ENCODE measurements at regions not wholly inside any gene's neighbourhood (a gene's known extent, or its start where the extent isn't known, plus 50 kb on each side); places are given as distances from the start of the nearest gene placed in this dataset.
"Not testable (repeated sequence)": the region's sequence is repeated elsewhere in the genome, so short reads cannot be mapped to it uniquely, and the experiment has no call there.

GRCh38 chr20:51923633-51924032 lies 121.3 kb upstream of the SALL4 start:
- no peak for DNase-seq (ENCODE audit: low read depth in 3 of 3)

DNA sequence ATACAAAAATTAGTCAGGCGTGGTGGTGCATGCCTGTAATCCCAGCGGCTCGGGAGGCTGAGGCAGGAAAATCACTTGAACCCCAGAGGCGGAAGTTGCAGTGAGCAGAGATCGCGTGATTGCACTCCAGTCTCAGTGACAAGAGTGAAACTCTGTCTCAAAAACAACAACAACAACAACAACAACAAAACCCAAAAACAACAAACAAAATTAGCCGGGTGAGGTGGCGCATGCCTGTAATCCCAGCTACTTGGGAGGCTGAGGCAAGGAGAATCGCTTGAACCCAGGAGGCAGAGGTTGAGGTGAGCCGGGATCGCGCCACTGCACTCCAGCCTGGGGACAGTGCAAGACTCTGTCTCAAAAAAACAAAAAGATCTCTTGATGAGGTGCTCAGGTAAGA lies 120.5 kb upstream of the SALL4 start:
- not testable (repeated sequence) for DNase-seq (ENCODE audit: low read depth in 3 of 3)

DNA sequence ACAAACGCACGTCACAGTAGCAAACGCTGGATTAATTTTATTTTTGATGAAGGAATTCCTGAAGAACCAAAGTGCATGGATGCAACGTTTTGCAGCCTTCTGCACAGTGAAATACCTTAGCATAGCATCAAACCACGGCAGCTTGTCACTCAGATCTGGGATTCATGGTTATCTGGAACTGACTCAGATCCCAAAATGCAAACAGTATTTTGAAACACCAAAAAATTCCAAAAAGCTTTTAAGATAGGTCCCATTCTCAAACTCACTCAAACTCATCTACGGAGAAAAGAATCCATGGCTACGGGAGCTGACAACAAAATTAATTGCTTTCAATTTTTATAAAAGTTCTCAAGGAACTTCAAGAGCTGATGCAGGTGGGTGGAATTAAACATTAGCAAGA lies 116.2 kb upstream of the SALL4 start:
- no peak for DNase-seq (ENCODE audit: low read depth in 3 of 3)

GRCh38 chr20:51917886-51918535 lies 115.7 kb upstream of the SALL4 start:
- no peak for DNase-seq (ENCODE audit: low read depth in 3 of 3)

DNA sequence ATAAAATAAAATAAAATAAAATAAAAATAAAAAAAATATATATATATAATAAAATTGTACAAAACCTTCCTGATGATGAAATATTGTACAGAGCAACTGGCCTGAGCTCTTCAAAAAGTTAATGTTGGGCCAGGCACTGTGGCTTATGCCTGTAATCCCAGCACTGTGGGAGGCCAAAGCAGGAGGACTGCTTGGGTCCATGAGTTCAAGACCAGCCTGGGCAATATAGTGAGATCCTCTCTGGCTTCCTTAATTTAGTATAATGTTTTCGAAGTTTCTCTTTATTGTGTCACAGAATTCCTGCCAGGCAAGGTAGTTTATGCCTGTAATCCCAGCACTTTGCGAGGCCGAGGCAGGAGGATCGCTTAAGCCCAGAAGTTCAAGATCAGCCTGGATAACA lies 113.9 kb upstream of the SALL4 start:
- DNase-seq (ENCODE audit: low read depth in 3 of 3) = no peak

- no peak for DNase-seq (ENCODE audit: low read depth in 3 of 3)
These were observed 112.4 kb upstream of the SALL4 start for GRCh38 chr20:51914758-51915157.

DNA sequence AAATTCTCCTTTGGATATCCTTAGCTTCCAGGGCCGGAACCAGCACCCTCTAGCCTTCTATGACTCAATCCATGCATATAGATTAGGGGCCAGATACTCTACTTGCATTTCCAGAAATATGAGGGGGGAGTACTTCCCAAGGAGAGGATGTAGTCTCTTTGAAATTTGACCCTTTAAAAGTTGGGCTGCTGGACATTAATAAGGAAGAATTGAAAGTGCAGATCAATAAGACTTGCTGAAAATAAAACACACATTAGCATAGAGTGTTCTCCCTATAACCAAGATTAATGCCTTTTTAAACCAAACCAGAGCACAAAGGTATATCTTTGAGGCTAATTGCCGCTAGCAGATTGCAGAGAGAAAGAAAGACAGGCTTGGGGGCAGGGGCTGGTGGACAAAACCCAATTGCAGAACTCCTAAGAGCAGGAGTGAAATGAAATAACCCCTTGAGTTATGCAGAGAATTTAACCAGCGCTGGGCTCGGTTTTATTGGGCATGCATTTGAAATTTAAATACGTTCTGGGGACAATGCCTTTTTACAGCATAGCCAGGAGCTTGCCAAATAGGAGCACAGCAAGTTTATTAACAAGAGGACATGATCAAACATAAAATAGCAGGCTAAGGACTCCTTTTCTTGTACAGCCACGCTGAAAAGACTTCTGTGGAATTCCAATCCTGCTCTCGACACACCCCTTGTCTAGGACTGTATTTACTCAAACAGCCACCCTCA lies 108.2 kb upstream of the SALL4 start:
- no peak for DNase-seq (ENCODE audit: low read depth in 3 of 3)

DNA sequence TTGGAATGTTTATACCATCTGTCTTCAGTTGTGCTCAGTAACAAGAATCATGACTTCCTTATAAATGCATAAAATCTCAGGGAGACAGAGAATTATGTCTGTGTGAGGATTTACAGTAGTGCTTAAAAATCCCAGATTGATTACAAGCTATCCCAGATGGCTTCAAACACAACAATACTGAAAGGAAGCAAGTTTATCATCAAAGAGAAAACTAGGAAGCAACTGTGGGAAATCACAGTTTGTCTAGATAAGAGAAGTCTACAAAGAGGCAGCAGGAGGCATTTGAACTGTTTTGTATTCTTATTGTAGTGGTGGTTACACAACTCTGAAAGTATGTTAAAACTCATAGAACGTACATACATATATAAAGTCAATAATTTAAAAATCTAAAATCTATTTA lies 104.4 kb upstream of the SALL4 start:
- no peak for DNase-seq (ENCODE audit: low read depth in 3 of 3)

DNA sequence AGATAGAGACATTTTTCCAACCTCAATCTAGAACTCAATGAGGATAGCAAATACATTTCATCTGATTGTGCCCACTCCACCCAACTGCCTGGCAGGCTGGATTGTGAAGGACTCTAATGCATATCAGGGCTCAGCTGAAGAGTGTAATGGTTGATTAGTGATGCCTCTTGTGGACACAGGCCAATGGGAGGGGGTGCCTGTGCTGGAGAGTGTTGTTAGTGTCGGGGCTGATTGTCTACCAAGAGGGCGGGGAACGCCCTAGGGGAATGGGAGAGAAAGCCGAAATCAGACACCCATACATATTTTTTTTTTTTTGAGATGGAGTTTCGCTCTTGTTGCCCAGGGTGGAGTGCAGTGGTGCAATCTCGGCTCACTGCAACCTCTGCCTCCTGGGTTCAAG lies 103.7 kb upstream of the SALL4 start:
- DNase-seq (ENCODE audit: low read depth in 3 of 3) = no peak

- DNase-seq (ENCODE audit: low read depth in 3 of 3) = no peak
These were observed 100.6 kb upstream of the SALL4 start for GRCh38 chr20:51902933-51903332.

- no peak for DNase-seq (ENCODE audit: low read depth in 3 of 3)
These were observed 98.1 kb upstream of the SALL4 start for GRCh38 chr20:51900443-51900842.

DNA sequence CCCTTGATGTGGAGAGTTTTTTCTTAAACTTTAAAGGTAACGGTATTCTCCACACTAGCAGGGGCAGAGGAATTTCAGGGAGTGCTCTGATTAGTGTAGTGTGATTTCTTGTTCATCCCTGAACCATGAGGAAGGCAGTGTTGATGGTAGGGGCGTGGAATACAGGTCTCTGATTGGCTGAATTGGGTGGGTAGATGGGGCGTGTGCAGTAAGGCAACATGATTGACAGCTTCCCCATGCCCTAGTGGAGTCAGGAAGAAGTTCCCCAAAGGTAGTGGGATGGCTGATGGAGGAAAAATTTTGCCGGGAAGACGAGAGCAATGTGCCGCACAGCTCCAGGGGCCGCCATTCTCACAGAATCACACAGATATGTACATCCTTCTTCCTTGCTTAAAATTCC lies 97.4 kb upstream of the SALL4 start:
- DNase-seq (ENCODE audit: low read depth in 3 of 3) = no peak

DNA sequence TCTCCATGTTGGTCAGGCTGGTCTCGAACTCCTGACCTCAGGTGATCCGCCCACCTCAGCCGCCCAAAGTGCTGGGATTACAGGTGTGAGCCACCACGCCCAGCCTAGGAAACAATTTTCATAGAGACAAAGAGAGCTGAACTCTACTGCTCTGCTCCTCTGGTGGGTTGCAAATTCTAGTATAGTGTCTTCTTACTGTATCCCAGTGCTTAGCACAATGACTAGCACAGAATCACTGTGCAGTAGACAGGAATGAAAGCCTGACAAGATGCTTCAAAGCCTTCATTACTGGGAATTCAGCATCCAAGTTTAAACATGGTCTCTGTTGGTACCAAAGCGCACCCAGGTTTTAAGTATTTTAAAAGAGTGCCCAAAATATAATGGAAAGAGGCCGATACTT lies 96.5 kb upstream of the SALL4 start:
- no peak for DNase-seq (ENCODE audit: low read depth in 3 of 3)

DNA sequence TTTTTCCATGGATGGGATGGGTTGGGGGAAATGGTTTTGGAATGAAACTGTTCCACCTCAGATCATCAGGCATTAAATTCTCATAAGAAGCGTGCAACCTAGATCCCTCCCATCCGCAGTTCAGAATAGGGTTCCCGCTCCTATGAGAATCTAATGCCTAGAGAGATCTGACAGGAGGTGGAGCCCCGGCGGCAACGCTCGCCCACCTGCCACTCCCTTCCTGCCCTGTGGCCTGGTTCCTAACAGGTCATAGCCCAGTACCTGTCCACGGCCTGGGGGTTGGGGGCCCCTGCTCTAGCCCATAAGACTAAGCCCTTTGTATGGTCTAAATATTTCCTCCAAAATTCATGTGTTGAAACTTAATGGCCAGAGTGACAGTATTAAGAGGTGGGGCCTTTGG lies 92.3 kb upstream of the SALL4 start:
- no peak for DNase-seq (ENCODE audit: low read depth in 3 of 3)

- DNase-seq (ENCODE audit: low read depth in 3 of 3) = no peak
These were observed 91.9 kb upstream of the SALL4 start for GRCh38 chr20:51894201-51894600.

GRCh38 chr20:51893723-51894122 lies 91.4 kb upstream of the SALL4 start:
- no peak for DNase-seq (ENCODE audit: low read depth in 3 of 3)

- DNase-seq (ENCODE audit: low read depth in 3 of 3) = no peak
These were observed 87.7 kb upstream of the SALL4 start for GRCh38 chr20:51890003-51890402.

DNA sequence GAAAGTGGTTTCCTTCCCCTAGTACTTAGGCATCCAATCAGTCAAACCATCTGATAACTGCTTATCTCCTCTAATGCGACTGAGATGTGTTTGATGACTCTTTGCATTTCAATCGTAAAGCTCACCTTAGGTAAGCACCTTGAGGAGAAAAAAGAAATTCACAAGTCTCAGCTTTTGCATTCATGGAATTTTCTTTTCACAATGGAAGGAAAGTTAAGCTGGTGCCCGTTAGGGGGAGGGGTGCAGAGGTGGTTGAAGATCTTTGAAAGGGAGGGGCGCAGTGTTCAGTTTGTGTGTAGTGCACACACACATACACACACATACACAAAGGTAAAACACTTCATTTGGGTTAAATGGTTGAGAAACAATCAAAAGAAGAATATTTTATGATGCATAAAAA lies 87.1 kb upstream of the SALL4 start:
- no peak for DNase-seq (ENCODE audit: low read depth in 3 of 3)

DNA sequence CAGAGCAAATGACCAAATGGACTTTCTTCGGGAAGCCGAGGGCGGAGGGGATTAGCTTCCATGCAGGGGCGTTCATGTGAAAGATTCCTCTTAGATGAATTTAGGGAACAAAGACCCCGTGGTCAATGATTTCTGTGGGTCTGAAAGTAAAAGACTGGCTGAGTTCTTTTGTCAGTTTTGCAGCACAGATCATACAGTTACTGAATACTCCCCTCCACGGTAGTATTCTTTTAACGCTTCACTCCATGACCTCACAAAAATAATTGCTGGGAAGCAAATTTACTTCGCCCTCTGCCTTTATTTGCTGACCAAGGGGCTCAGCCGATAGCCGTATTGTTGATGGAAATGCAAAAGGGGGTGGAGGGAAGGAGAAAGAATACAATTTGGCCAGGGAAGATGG lies 86.0 kb upstream of the SALL4 start:
- no peak for DNase-seq (ENCODE audit: low read depth in 3 of 3)

DNA sequence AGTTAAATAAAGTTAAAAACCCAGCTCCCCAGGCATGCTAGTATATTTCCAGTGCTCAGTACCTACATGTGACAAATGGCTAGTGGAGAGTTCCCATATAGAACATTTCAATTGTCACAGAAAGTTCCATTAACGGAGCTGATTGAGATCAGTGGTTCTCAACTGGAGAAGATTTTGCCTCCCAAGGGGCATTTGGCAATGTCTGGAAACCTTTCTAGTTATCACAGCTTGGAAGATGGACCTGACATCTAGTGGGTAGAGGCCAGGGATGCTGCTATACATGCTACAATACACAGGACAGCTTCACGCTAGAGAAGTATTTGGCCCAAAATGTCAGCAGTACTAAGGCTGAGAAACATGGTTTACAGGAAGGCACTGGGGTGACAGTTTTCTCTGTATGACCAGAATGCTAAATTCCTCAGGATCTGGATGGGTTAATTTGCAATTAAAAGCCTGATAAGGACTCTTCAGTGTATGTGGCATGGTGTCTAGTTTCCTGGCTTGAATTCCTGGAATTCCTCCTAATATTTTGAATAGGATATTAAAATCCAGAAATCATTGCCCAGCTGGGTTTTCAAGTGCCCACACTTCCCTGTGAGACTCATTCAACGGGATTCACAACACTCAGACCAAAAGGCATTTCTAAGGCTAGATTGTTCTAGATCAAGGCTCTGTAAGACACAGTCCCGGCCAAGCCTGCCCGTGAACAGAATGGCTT lies 84.7 kb upstream of the SALL4 start:
- no peak for DNase-seq (ENCODE audit: low read depth in 3 of 3)

- DNase-seq (ENCODE audit: low read depth in 3 of 3) = no peak
These were observed 84.0 kb upstream of the SALL4 start for GRCh38 chr20:51886341-51886740.

- no peak for DNase-seq (ENCODE audit: low read depth in 3 of 3)
These were observed 82.2 kb upstream of the SALL4 start for GRCh38 chr20:51884561-51884960.

DNA sequence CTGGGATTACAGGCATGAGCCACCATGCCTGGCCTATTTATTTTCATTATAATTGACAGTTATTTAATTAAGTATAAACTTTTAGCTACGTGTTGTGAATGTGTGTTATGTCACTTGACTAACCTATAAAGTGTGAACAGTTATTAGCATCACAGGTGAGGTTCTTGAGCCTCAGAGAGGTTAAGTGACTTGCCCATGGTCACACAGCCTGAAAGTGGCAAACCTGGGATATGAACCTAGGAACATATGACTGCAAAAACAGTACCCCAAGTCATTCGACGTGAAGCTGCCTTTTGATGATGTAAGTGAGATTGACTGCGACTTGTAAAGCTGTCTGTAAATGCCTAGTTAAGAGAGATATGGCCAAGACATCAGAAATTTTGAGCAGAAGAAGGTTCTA lies 77.9 kb upstream of the SALL4 start:
- no peak for DNase-seq (ENCODE audit: low read depth in 3 of 3)

Data from stimulated activated CD4-positive, alpha-beta T cell treated with anti-CD3 and anti-CD28 coated beads, TNF-alpha, amount 100 ng/mL, for 4 hours (primary cell).